Suprapubic skin (tissue), 4 donors: ENCODE measurements at regions not wholly inside any gene's neighbourhood (a gene's known extent, or its start where the extent isn't known, plus 50 kb on each side); places are given as distances from the start of the nearest gene placed in this dataset.

Source experiments
- EP300 ChIP-seq: sonication (generic); formaldehyde crosslinking; IDR thresholded peaks from one replicate; pipeline ENCODE4 v1.6.1; 2017; ENCODE audit warnings: antibody characterized with exemption
- POLR2A ChIP-seq, 2 donors: fragments of 450-650 bp; IDR thresholded peaks; one replicate each; pipeline ENCODE4 v1.6.1; 2017; ENCODE audit warnings: antibody characterized with exemption in 2 of 2, mild to moderate bottlenecking in 2 of 2, moderate library complexity in 2 of 2
- POLR2AphosphoS5 ChIP-seq, 3 donors: sonication (generic); formaldehyde crosslinking; IDR thresholded peaks; one replicate each; pipeline ENCODE4 v1.6.1; 2017; ENCODE audit warnings: antibody characterized with exemption in 3 of 3
- TF ChIP-seq, protein P1 (sequence below), 2 donors: fragments of 200-600 bp in 1 of 2; fragments of 450-650 bp in 1 of 2; sonication (generic) in 1 of 2; IDR thresholded peaks; one replicate each; pipeline ENCODE4 v1.5.1; 2016 to 2019; ENCODE audit warnings: antibody characterized with exemption in 2 of 2, mild to moderate bottlenecking in 1 of 2, moderate library complexity in 1 of 2

DNA sequence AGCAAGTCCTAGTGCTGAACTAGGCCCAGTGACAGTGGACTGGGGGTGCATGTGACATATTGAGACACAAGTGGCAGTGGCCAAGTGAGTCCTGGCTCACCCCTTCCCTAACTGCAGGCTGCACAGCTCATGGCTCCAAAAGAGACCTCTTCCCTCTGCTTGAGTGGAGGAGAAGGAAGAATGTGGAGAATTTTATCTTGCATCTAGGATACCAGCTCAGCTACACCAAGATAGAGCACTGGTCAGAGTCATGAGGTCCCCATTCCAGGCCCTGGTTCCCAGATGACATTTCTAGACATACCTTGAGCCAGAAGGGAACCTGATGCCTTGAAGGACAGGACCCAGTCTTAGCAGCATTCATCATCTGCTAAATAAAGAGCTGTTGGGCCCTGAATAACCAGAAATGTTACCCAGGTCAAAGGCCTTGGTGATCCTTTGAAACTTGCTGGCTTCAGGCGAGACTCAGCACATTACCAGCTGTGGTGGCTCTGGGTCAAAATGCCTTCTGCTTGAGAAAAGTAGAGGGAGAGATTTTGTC lies 114.5 kb downstream of the CDC14C start:
- TF ChIP-seq, protein P1, sequence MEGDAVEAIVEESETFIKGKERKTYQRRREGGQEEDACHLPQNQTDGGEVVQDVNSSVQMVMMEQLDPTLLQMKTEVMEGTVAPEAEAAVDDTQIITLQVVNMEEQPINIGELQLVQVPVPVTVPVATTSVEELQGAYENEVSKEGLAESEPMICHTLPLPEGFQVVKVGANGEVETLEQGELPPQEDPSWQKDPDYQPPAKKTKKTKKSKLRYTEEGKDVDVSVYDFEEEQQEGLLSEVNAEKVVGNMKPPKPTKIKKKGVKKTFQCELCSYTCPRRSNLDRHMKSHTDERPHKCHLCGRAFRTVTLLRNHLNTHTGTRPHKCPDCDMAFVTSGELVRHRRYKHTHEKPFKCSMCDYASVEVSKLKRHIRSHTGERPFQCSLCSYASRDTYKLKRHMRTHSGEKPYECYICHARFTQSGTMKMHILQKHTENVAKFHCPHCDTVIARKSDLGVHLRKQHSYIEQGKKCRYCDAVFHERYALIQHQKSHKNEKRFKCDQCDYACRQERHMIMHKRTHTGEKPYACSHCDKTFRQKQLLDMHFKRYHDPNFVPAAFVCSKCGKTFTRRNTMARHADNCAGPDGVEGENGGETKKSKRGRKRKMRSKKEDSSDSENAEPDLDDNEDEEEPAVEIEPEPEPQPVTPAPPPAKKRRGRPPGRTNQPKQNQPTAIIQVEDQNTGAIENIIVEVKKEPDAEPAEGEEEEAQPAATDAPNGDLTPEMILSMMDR (IDR thresholded peaks at IDR 0.05), result no peak
- TF ChIP-seq POLR2AphosphoS5 (IDR thresholded peaks at IDR 0.05) (no peak), POLR2A (IDR thresholded peaks at IDR 0.05) (no peak), EP300 (no peak)
